GM23338 (cell line): ENCODE measurements at regions not wholly inside any gene's neighbourhood (a gene's known extent, or its start where the extent isn't known, plus 50 kb on each side); places are given as distances from the start of the nearest gene placed in this dataset. TPM values are rescaled to one million over a fixed set of nuclear protein-coding genes. Genes with fewer than 3 reads are reported as not detected.
"Not testable (repeated sequence)": the region's sequence is repeated elsewhere in the genome, so short reads cannot be mapped to it uniquely, and the experiment has no call there.

ENCODE experiments used
- ATAC-seq: fragments of 200-7000 bp; cut with Tn5 transposase; 3 replicates; pipeline ENCODE4 v1.9.1; 2020
- DNase-seq: peaks from one replicate; pipeline ENCODE4 v3.0.0-alpha.2; 2015; ENCODE audit warnings: low spot score
- H2AFZ ChIP-seq: fragments of 200-600 bp; sonication (generic); 2 replicates; pipeline ENCODE4 v1.8.0; 2016; ENCODE audit warnings: antibody characterized with exemption, mild to moderate bottlenecking, moderate library complexity
- H3F3A ChIP-seq: fragments of 200-600 bp; sonication (generic); replicated peaks from 2 replicates; pipeline ENCODE4 v1.8.0; 2017; ENCODE audit warnings: antibody characterized with exemption, mixed run types, low read depth
- H3K27ac ChIP-seq: fragments of 200-600 bp; sonication (generic); 2 replicates; pipeline ENCODE4 v1.6.1; 2016; ENCODE audit warnings: low read depth
- H3K27me3 ChIP-seq: fragments of 200-600 bp; sonication (generic); 2 replicates; pipeline ENCODE4 v1.8.0; 2016; ENCODE audit warnings: mild to moderate bottlenecking, mixed run types, moderate library complexity; ENCODE audit not compliant: insufficient read depth
- H3K36me3 ChIP-seq: fragments of 200-600 bp; sonication (generic); 2 replicates; pipeline ENCODE4 v1.8.0; 2016; ENCODE audit warnings: mild to moderate bottlenecking; ENCODE audit not compliant: insufficient read depth
- H3K4me1 ChIP-seq: fragments of 200-600 bp; sonication (generic); 2 replicates; pipeline ENCODE4 v1.8.0; 2016; ENCODE audit warnings: mild to moderate bottlenecking, moderate library complexity; ENCODE audit not compliant: insufficient read depth
- H3K4me2 ChIP-seq: fragments of 200-600 bp; sonication (generic); 2 replicates; pipeline ENCODE4 v1.7.1; 2017; ENCODE audit warnings: mixed run types
- H3K4me3 ChIP-seq: fragments of 200-600 bp; sonication (generic); 2 replicates; pipeline ENCODE4 v1.6.1; 2016; ENCODE audit warnings: mixed run types
- H3K79me2 ChIP-seq: fragments of 200-600 bp; sonication (generic); replicated peaks from 2 replicates; pipeline ENCODE4 v1.8.0; 2017; ENCODE audit warnings: mild to moderate bottlenecking; ENCODE audit not compliant: insufficient read depth
- H3K9me2 ChIP-seq: fragments of 200-600 bp; sonication (generic); 2 replicates; pipeline ENCODE4 v1.8.0; 2017; ENCODE audit not compliant: insufficient read depth
- H4K20me1 ChIP-seq: fragments of 200-600 bp; sonication (generic); replicated peaks from 2 replicates; pipeline ENCODE4 v1.8.0; 2017; ENCODE audit warnings: mild to moderate bottlenecking; ENCODE audit not compliant: insufficient read depth
- H3K27ac Mint-ChIP-seq: 2 replicates; pipeline ENCODE4 v1.8.0; 2020; ENCODE audit warnings: inconsistent platforms, mild to moderate bottlenecking, moderate library complexity, mixed read lengths
- H3K27me3 Mint-ChIP-seq: 3 replicates; pipeline ENCODE4 v1.8.0; 2022; ENCODE audit warnings: low read depth, mild to moderate bottlenecking, moderate library complexity, mixed read lengths, inconsistent platforms; ENCODE audit not compliant: insufficient read depth, poor library complexity
- H3K36me3 Mint-ChIP-seq: 3 replicates; pipeline ENCODE4 v1.8.0; 2021; ENCODE audit warnings: low read depth, mild to moderate bottlenecking, inconsistent platforms, moderate library complexity, mixed read lengths
- H3K4me1 Mint-ChIP-seq: 3 replicates; pipeline ENCODE4 v1.8.0; 2020; ENCODE audit warnings: mild to moderate bottlenecking, inconsistent platforms, mixed read lengths
- H3K4me3 Mint-ChIP-seq: 3 replicates; pipeline ENCODE4 v1.8.0; 2021; ENCODE audit warnings: moderate library complexity, mild to moderate bottlenecking, inconsistent platforms, mixed read lengths
- H3K9me3 Mint-ChIP-seq: 3 replicates; pipeline ENCODE4 v1.8.0; 2020; ENCODE audit warnings: moderate library complexity, mild to moderate bottlenecking, inconsistent platforms, mixed read lengths
- small RNA-seq: library from RNA; depleted of rRNA; stranded (forward); fragments of <200 nt; gene quantifications from one replicate; pipeline ENCODE3, GENCODE V24; 2014; ENCODE audit warnings: low replicate concordance

- H2AFZ ChIP-seq, ATAC-seq, H3K36me3 ChIP-seq, H3K4me3 ChIP-seq, H3K9me3 Mint-ChIP-seq, H3K4me2 ChIP-seq, H3K4me1 Mint-ChIP-seq, H3K79me2 ChIP-seq, H3K27me3 Mint-ChIP-seq, H3K4me3 Mint-ChIP-seq, H3K27me3 ChIP-seq, H3K4me1 ChIP-seq, H3F3A ChIP-seq, H3K27ac Mint-ChIP-seq, H3K36me3 Mint-ChIP-seq, H3K9me2 ChIP-seq, H4K20me1 ChIP-seq, DNase-seq, H3K27ac ChIP-seq: not testable (repeated sequence)
Observed at GRCh38 chr2:131958019-131958609, 203.6 kb downstream of the ANKRD30BL start.

GRCh38 chr2:131948641-131949040 lies 213.1 kb downstream of the ANKRD30BL start:
- not testable (repeated sequence) for H3K9me3 Mint-ChIP-seq

GRCh38 chr2:131923287-131923686 lies 238.5 kb downstream of the ANKRD30BL start:
- H3K4me3 ChIP-seq, H3K4me2 ChIP-seq, H3K4me3 Mint-ChIP-seq, H3K27me3 ChIP-seq, H3K79me2 ChIP-seq, H3K4me1 Mint-ChIP-seq, H3K27me3 Mint-ChIP-seq, H3K36me3 ChIP-seq, H2AFZ ChIP-seq, H3K4me1 ChIP-seq, H3F3A ChIP-seq, H3K9me2 ChIP-seq, H4K20me1 ChIP-seq, ATAC-seq, H3K36me3 Mint-ChIP-seq, H3K9me3 Mint-ChIP-seq, DNase-seq, H3K27ac ChIP-seq, H3K27ac Mint-ChIP-seq: not testable (repeated sequence)

More at GRCh38 chr2:131948641-131949040, 213.1 kb downstream of the ANKRD30BL start:
- not testable (repeated sequence) for H3K36me3 Mint-ChIP-seq, H3K4me1 ChIP-seq, H3F3A ChIP-seq, H3K27me3 ChIP-seq, H3K27ac ChIP-seq, H4K20me1 ChIP-seq, ATAC-seq, H3K79me2 ChIP-seq, H3K4me3 Mint-ChIP-seq, H3K27ac Mint-ChIP-seq, H3K4me1 Mint-ChIP-seq, H2AFZ ChIP-seq, H3K4me2 ChIP-seq, H3K4me3 ChIP-seq, DNase-seq, H3K27me3 Mint-ChIP-seq, H3K36me3 ChIP-seq, H3K9me2 ChIP-seq

GRCh38 chr2:131922854-131923253 lies 238.9 kb downstream of the ANKRD30BL start:
- H3K4me2 ChIP-seq, H3K4me3 Mint-ChIP-seq, H3K9me3 Mint-ChIP-seq, H3K4me3 ChIP-seq, H3K79me2 ChIP-seq, H3K36me3 Mint-ChIP-seq, H3K4me1 ChIP-seq, H3K9me2 ChIP-seq, H3K27ac Mint-ChIP-seq, H3K4me1 Mint-ChIP-seq, H3F3A ChIP-seq, H3K36me3 ChIP-seq, H4K20me1 ChIP-seq, H3K27me3 ChIP-seq, ATAC-seq, DNase-seq, H2AFZ ChIP-seq, H3K27me3 Mint-ChIP-seq, H3K27ac ChIP-seq: not testable (repeated sequence)

Small RNA genes in the stretch of these regions (small RNA-seq; reads per million reads assigned to genes)
- gene AC093787.1 = not detected
